ENCODE measurements at regions not wholly inside any gene's neighbourhood (a gene's known extent, or its start where the extent isn't known, plus 50 kb on each side); places are given as distances from the start of the nearest gene placed in this dataset.

GRCh38 chrX:45872480-45872879, 671.8 kb upstream of the DIPK2B start:
- no peak for DNase-seq (ENCODE audit: low spot score)

- DNase-seq (ENCODE audit: low spot score) = no peak
These were observed 667.7 kb upstream of the DIPK2B start for GRCh38 chrX:45868425-45868824.

- no peak for DNase-seq (ENCODE audit: low spot score)
These were observed 662.1 kb upstream of the DIPK2B start for GRCh38 chrX:45862801-45863200.

GRCh38 chrX:45860450-45860849, 659.8 kb upstream of the DIPK2B start:
- DNase-seq (ENCODE audit: low spot score) = no peak

GRCh38 chrX:45859407-45859806, 658.7 kb upstream of the DIPK2B start:
- DNase-seq (ENCODE audit: low spot score) = no peak

GRCh38 chrX:45852884-45853283, 652.2 kb upstream of the DIPK2B start:
- no peak for DNase-seq (ENCODE audit: low spot score)

- no peak for DNase-seq (ENCODE audit: low spot score)
These were observed 650.8 kb upstream of the DIPK2B start for GRCh38 chrX:45851434-45851991.

GRCh38 chrX:45850775-45851433, 650.2 kb upstream of the DIPK2B start:
- DNase-seq (ENCODE audit: low spot score) = peak; percentile 17

- no peak for DNase-seq (ENCODE audit: low spot score)
These were observed 649.6 kb upstream of the DIPK2B start for GRCh38 chrX:45850197-45850774.

- DNase-seq (ENCODE audit: low spot score) = peak; percentile 54
These were observed 648.7 kb upstream of the DIPK2B start for GRCh38 chrX:45849261-45849862.

- no peak for DNase-seq (ENCODE audit: low spot score)
These were observed 647.3 kb upstream of the DIPK2B start for GRCh38 chrX:45847961-45848360.

GRCh38 chrX:45846328-45846727, 645.7 kb upstream of the DIPK2B start:
- no peak for DNase-seq (ENCODE audit: low spot score)

GRCh38 chrX:45845142-45845541, 644.5 kb upstream of the DIPK2B start:
- DNase-seq (ENCODE audit: low spot score) = no peak

- DNase-seq (ENCODE audit: low spot score) = no peak
These were observed 642.8 kb upstream of the DIPK2B start for GRCh38 chrX:45843518-45843917.

- no peak for DNase-seq (ENCODE audit: low spot score)
These were observed 642.2 kb upstream of the DIPK2B start for GRCh38 chrX:45842926-45843315.

- DNase-seq (ENCODE audit: low spot score) = no peak
These were observed 641.7 kb upstream of the DIPK2B start for GRCh38 chrX:45842207-45842925.

GRCh38 chrX:45840411-45840950, 639.8 kb upstream of the DIPK2B start:
- DNase-seq (ENCODE audit: low spot score) = no peak

- DNase-seq (ENCODE audit: low spot score) = no peak
These were observed 629.7 kb upstream of the DIPK2B start for GRCh38 chrX:45830343-45830742.

GRCh38 chrX:45824471-45824870, 623.8 kb upstream of the DIPK2B start:
- peak; percentile 72 for DNase-seq (ENCODE audit: low spot score)

GRCh38 chrX:45823536-45823935, 622.9 kb upstream of the DIPK2B start:
- DNase-seq (ENCODE audit: low spot score) = no peak

- no peak for DNase-seq (ENCODE audit: low spot score)
These were observed 621.4 kb upstream of the DIPK2B start for GRCh38 chrX:45822124-45822523.

- DNase-seq (ENCODE audit: low spot score) = no peak
These were observed 618.2 kb upstream of the DIPK2B start for GRCh38 chrX:45818913-45819312.
